Panc1 (cell line): ENCODE measurements at regions not wholly inside any gene's neighbourhood (a gene's known extent, or its start where the extent isn't known, plus 50 kb on each side); places are given as distances from the start of the nearest gene placed in this dataset.

Experiments used
- ATAC-seq: fragments of 200-7000 bp; cut with Tn5 transposase; 2 replicates; pipeline ENCODE4 v1.9.1; 2020; ENCODE audit warnings: mild to moderate bottlenecking, moderate library complexity
- BruUV-seq: library from RNA; stranded (reverse); fragments of 400-500 nt; replicated peaks from 2 replicates; lab custom pipeline; 2021; lab: Mats Ljungman, UMichigan
- CTCF ChIA-PET: fragments of 300-600 bp; sonication (Branson Sonifier 250); formaldehyde crosslinking; loops from one replicate; lab custom pipeline; 2022; ENCODE audit warnings: antibody characterized with exemption; lab: Charles Lee
- POLR2A ChIA-PET: fragments of 300-600 bp; sonication (Branson Sonifier 250); formaldehyde crosslinking; loops from one replicate; lab custom pipeline; 2022; ENCODE audit warnings: antibody characterized with exemption; lab: Charles Lee
- DNase-seq: peaks from one replicate; pipeline ENCODE4 v3.0.0-alpha.2; 2010; ENCODE audit warnings: low read depth, low spot score
- H3K27ac ChIP-seq: 2 replicates; pipeline ENCODE4 v1.5.1; 2011; ENCODE audit warnings: mild to moderate bottlenecking, low read length, inconsistent platforms
- H3K27me3 ChIP-seq: fragments of 200-500 bp; sonication (Bioruptor generic); 2 replicates; pipeline ENCODE4 v1.6.0; 2014; ENCODE audit warnings: low read length, inconsistent platforms; ENCODE audit not compliant: control insufficient read depth, insufficient read depth
- H3K36me3 ChIP-seq: fragments of 200-500 bp; sonication (Bioruptor generic); 2 replicates; pipeline ENCODE4 v1.5.1; 2014; ENCODE audit warnings: inconsistent platforms, mild to moderate bottlenecking, low read length, moderate library complexity; ENCODE audit not compliant: control insufficient read depth, insufficient read depth
- H3K4me1 ChIP-seq: 2 replicates; pipeline ENCODE4 v1.5.1; 2011; ENCODE audit warnings: inconsistent platforms, mild to moderate bottlenecking, low read length, moderate library complexity; ENCODE audit not compliant: control insufficient read depth, insufficient read depth
- H3K4me3 ChIP-seq, 2 experiments: 2 replicates each; pipeline ENCODE4 v1.5.1; 2011 to 2012; ENCODE audit warnings: low read depth in 2 of 2, low read length in 2 of 2, mild to moderate bottlenecking in 2 of 2, inconsistent platforms in 1 of 2, moderate library complexity in 1 of 2
- H3K9me3 ChIP-seq: fragments of 200-500 bp; sonication (Bioruptor generic); 2 replicates; pipeline ENCODE4 v1.5.1; 2014; ENCODE audit warnings: low read depth, mild to moderate bottlenecking, inconsistent platforms, low read length, moderate library complexity; ENCODE audit not compliant: control insufficient read depth, insufficient read depth
- POLR2AphosphoS5 ChIP-seq: IDR thresholded peaks from 2 replicates; pipeline ENCODE4 v1.6.1; 2012; ENCODE audit warnings: mild to moderate bottlenecking, low read depth, low read length, moderate library complexity
- SIN3A ChIP-seq: IDR thresholded peaks from 2 replicates; pipeline ENCODE4 v1.6.1; 2012; ENCODE audit warnings: low read depth, mild to moderate bottlenecking, low read length, moderate library complexity, borderline replicate concordance; ENCODE audit not compliant: insufficient read depth
- TCF7L2 ChIP-seq: IDR thresholded peaks from 2 replicates; pipeline ENCODE4 v1.6.1; 2011; ENCODE audit warnings: mild to moderate bottlenecking, low read depth, low read length, inconsistent platforms
- in situ Hi-C: cut with HindIII; loops from 2 replicates; pipeline ENCODE4 v1.10.0; 2016; ENCODE audit warnings: low sequenced_read_pairs, low pct_unique_long_range_greater_than_20kb
- intact Hi-C: fragments of 100-400 bp; cut with micrococcal nuclease; formaldehyde crosslinking; loops from one replicate; pipeline ENCODE4 v1.10.0; 2022; ENCODE audit not compliant: unreplicated experiment
- TF ChIP-seq, protein P1 (sequence below): fragments of 450-650 bp; IDR thresholded peaks from 2 replicates; pipeline ENCODE4 v1.5.1; 2017; ENCODE audit warnings: mild to moderate bottlenecking
- TF ChIP-seq, protein P2 (sequence below), 2 experiments: IDR thresholded peaks; 2 replicates each; pipeline ENCODE4 v1.6.1; 2011 to 2012; ENCODE audit warnings: low read depth in 2 of 2, control low read depth in 1 of 2, low read length in 1 of 2, mild to moderate bottlenecking in 1 of 2, moderate library complexity in 1 of 2; ENCODE audit not compliant: insufficient read depth in 1 of 2

DNA sequence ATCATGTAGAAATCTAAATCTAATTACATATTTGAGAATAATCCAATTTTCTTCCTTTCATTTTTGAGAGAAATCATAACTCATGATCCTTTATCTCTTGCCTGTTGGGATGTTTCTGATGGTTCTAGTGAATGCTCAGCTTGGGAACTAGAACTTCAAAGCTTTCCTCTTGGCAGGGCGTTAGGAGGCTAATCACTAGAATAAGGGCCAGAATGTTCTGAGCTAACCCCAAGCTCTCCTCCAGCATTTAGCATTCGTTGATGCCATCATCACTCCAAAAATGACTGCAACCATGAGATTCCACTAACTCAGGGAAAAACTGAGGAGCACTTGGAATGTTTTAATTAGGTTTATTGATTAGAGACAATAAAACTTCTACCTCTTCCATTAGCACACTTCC, 93.9 kb upstream of the DPT start:
- CTCF ChIA-PET, result no interaction called here

DNA sequence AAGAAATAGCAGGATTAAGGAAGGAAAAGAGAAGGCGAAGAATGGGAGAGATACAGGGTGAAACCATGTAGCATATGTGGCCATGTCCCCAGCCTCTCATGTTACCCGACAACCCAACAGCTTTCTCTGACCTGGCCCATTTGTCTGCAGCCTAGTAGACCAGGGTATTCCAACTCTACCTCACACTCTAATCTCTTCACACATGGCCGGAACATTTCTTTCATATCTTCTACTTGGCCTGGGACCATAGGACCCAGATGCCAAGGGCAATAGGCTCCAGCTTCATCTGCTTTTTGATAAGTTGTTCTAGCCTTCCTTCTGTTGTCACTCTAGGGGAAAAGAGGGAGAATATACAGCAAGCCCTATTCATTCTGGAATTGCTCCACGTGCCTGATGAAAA, 95.0 kb upstream of the DPT start:
- intact Hi-C loops, result no loop called here
- Histone ChIP-seq H3K36me3 (no peaks in the 10 kb centered on the region), H3K4me3 (no peak overlapping the region), H3K4me1 (no peaks in the 10 kb centered on the region), H3K27me3 (no peaks in the 10 kb centered on the region), H3K9me3 (no peaks in the 10 kb centered on the region), H3K27ac (no peak overlapping the region)
- DNase-seq (no peak), ATAC-seq (no peak)
- TF ChIP-seq POLR2AphosphoS5, result no peak
- TF ChIP-seq, protein P1, sequence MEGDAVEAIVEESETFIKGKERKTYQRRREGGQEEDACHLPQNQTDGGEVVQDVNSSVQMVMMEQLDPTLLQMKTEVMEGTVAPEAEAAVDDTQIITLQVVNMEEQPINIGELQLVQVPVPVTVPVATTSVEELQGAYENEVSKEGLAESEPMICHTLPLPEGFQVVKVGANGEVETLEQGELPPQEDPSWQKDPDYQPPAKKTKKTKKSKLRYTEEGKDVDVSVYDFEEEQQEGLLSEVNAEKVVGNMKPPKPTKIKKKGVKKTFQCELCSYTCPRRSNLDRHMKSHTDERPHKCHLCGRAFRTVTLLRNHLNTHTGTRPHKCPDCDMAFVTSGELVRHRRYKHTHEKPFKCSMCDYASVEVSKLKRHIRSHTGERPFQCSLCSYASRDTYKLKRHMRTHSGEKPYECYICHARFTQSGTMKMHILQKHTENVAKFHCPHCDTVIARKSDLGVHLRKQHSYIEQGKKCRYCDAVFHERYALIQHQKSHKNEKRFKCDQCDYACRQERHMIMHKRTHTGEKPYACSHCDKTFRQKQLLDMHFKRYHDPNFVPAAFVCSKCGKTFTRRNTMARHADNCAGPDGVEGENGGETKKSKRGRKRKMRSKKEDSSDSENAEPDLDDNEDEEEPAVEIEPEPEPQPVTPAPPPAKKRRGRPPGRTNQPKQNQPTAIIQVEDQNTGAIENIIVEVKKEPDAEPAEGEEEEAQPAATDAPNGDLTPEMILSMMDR, result no peak
- ChIA-PET POLR2A (no interaction called here), CTCF (no interaction called here)
- no TSS peak for BruUV-seq
- in situ Hi-C loops, result no loop called here

More for the DNA sequence above, 93.9 kb upstream of the DPT start:
- POLR2A ChIA-PET, result no interaction called here
- no TSS peak for BruUV-seq
- TF ChIP-seq, protein P1, result no peak
- TF ChIP-seq TCF7L2 (no peak), POLR2AphosphoS5 (no peak), SIN3A (no peak)
- TF ChIP-seq, protein P2, sequence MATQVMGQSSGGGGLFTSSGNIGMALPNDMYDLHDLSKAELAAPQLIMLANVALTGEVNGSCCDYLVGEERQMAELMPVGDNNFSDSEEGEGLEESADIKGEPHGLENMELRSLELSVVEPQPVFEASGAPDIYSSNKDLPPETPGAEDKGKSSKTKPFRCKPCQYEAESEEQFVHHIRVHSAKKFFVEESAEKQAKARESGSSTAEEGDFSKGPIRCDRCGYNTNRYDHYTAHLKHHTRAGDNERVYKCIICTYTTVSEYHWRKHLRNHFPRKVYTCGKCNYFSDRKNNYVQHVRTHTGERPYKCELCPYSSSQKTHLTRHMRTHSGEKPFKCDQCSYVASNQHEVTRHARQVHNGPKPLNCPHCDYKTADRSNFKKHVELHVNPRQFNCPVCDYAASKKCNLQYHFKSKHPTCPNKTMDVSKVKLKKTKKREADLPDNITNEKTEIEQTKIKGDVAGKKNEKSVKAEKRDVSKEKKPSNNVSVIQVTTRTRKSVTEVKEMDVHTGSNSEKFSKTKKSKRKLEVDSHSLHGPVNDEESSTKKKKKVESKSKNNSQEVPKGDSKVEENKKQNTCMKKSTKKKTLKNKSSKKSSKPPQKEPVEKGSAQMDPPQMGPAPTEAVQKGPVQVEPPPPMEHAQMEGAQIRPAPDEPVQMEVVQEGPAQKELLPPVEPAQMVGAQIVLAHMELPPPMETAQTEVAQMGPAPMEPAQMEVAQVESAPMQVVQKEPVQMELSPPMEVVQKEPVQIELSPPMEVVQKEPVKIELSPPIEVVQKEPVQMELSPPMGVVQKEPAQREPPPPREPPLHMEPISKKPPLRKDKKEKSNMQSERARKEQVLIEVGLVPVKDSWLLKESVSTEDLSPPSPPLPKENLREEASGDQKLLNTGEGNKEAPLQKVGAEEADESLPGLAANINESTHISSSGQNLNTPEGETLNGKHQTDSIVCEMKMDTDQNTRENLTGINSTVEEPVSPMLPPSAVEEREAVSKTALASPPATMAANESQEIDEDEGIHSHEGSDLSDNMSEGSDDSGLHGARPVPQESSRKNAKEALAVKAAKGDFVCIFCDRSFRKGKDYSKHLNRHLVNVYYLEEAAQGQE (IDR thresholded peaks at IDR 0.05; ENCODE audit: insufficient read depth in 1 of 2, low read depth in 2 of 2, low read length in 1 of 2), result no peak
- Histone ChIP-seq H3K27ac (no peak overlapping the region), H3K4me3 (no peak overlapping the region), H3K27me3 (no peaks in the 10 kb centered on the region), H3K4me1 (no peaks in the 10 kb centered on the region), H3K9me3 (no peaks in the 10 kb centered on the region), H3K36me3 (no peaks in the 10 kb centered on the region)
- in situ Hi-C loops, result no loop called here
- intact Hi-C loops, result no loop called here
- DNase-seq, result no peak
- ATAC-seq, result no peak
